NB4 (cell line): ENCODE measurements at regions not wholly inside any gene's neighbourhood (a gene's known extent, or its start where the extent isn't known, plus 50 kb on each side); places are given as distances from the start of the nearest gene placed in this dataset.
A peak's percentile ranks its signal among the peaks of the same experiment; 100 is the strongest.
"Not testable (repeated sequence)": the region's sequence is repeated elsewhere in the genome, so short reads cannot be mapped to it uniquely, and the experiment has no call there.

Experiments used
- DNase-seq: peaks from one replicate; pipeline ENCODE4 v3.0.0; 2010; ENCODE audit warnings: low read depth
- H3K4me3 ChIP-seq: one replicate; pipeline ENCODE4 v1.5.1; 2011; ENCODE audit warnings: mild to moderate bottlenecking, low read depth, low read length, moderate library complexity
- MAX ChIP-seq: IDR thresholded peaks from 2 replicates; pipeline ENCODE4 v1.6.1; 2011; ENCODE audit warnings: low read depth, low read length
- MYC ChIP-seq: IDR thresholded peaks from 2 replicates; pipeline ENCODE4 v1.6.1; 2011; ENCODE audit warnings: low read depth, low read length
- POLR2A ChIP-seq: IDR thresholded peaks from 2 replicates; pipeline ENCODE4 v1.6.1; 2011; ENCODE audit warnings: mild to moderate bottlenecking; ENCODE audit not compliant: insufficient read length; ENCODE audit errors: extremely low read depth
- TF ChIP-seq, protein P1 (sequence below): IDR thresholded peaks from one replicate; pipeline ENCODE4 v1.5.1; 2012; ENCODE audit warnings: low read depth, low read length

DNA sequence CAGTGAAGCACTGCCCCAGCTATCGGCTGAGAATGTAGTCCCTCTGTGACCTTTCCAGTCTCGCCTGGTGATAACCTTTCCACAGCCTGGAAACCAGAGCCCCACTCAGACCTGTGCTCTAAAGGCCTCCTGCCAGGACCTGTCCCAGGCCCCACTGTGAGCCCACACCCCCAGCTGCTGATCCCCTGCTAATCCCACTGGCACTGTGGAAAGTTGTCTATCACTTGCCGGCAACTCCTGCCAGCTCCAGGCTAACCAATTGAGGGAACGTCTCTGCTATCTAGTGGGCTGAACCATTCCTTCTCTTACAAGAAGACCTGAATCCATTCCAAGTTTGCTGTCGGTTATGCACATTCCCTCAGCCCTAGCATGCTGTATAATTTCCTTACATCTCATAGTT lies 328.2 kb downstream of the FAM181B start:
- no peak overlapping the region for H3K4me3 ChIP-seq
- TF ChIP-seq MAX (no peak), POLR2A (no peak), MYC (no peak)
- TF ChIP-seq, protein P1, sequence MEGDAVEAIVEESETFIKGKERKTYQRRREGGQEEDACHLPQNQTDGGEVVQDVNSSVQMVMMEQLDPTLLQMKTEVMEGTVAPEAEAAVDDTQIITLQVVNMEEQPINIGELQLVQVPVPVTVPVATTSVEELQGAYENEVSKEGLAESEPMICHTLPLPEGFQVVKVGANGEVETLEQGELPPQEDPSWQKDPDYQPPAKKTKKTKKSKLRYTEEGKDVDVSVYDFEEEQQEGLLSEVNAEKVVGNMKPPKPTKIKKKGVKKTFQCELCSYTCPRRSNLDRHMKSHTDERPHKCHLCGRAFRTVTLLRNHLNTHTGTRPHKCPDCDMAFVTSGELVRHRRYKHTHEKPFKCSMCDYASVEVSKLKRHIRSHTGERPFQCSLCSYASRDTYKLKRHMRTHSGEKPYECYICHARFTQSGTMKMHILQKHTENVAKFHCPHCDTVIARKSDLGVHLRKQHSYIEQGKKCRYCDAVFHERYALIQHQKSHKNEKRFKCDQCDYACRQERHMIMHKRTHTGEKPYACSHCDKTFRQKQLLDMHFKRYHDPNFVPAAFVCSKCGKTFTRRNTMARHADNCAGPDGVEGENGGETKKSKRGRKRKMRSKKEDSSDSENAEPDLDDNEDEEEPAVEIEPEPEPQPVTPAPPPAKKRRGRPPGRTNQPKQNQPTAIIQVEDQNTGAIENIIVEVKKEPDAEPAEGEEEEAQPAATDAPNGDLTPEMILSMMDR = no peak
- no peak for DNase-seq

DNA sequence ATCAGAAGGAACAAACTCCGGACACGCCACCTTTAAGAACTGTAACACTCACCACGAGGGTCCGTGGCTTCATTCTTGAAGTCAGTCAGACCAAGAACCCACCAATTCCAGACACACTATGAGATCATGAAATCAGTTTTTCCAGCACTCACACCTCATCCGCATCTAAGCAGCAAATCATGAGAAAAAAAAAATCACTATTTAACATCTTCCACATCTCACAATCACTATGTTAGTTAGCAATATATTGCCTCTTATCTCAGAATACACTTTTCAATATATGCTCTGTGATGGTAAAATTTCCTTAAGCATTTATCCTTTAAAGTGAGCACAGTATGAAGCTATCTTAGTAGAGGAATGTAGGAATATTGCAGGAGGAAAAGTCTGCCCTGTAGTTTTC lies 328.7 kb downstream of the FAM181B start:
- no peak for DNase-seq
- TF ChIP-seq MYC (no peak), MAX (no peak), POLR2A (no peak)
- TF ChIP-seq, protein P1 = no peak
- no peak overlapping the region for H3K4me3 ChIP-seq

GRCh38 chr11:82403640-82404305 lies 329.9 kb downstream of the FAM181B start:
- no peak for DNase-seq
- no peak for TF ChIP-seq MAX
- TF ChIP-seq POLR2A = no peak
- no peak for TF ChIP-seq MYC
- no peak overlapping the region for H3K4me3 ChIP-seq

GRCh38 chr11:82398300-82398815 lies 335.3 kb downstream of the FAM181B start:
- no peak for TF ChIP-seq MAX
- no peak for TF ChIP-seq POLR2A
- TF ChIP-seq, protein P1 = no peak
- no peak for TF ChIP-seq MYC
- DNase-seq = no peak
- H3K4me3 ChIP-seq = no peak overlapping the region

DNA sequence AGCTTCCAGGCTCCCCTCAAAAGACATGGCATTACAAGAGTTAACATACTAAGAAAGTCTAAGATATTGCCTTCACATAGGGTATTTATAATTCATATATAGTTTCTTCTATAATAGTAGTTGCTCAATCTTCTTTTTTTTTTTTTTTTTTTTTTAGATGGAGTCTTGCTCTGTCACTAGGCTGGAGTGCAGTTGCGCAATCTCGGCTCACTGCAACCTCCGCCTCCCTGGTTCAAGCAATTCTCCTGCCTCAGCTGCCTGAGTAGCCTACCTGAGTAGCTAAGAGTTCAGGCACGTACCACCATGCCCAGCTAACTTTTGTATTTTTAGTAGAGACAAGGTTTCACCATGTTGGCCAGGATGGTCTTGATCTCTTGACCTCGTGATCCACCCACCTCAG lies 337.0 kb downstream of the FAM181B start:
- H3K4me3 ChIP-seq = not testable (repeated sequence)

GRCh38 chr11:82384308-82384707 lies 349.4 kb downstream of the FAM181B start:
- H3K4me3 ChIP-seq = no peak overlapping the region
- TF ChIP-seq MYC = no peak
- no peak for TF ChIP-seq POLR2A
- no peak for TF ChIP-seq MAX
- TF ChIP-seq, protein P1 = no peak
- DNase-seq = no peak

More for the DNA sequence above, 337.0 kb downstream of the FAM181B start:
- peak; percentile 34 for DNase-seq
